DND-41 (cell line): ENCODE measurements at regions not wholly inside any gene's neighbourhood (a gene's known extent, or its start where the extent isn't known, plus 50 kb on each side); places are given as distances from the start of the nearest gene placed in this dataset.

Source experiments
- ATAC-seq: fragments of 200-7000 bp; cut with Tn5 transposase; 3 replicates; pipeline ENCODE4 v1.9.1; 2021; ENCODE audit warnings: low read depth; ENCODE audit not compliant: insufficient read depth
- DNase-seq: peaks from one replicate; pipeline ENCODE4 v3.0.0-alpha.2; 2020
- H2AFZ ChIP-seq: 2 replicates; pipeline ENCODE4 v1.6.0; 2012; ENCODE audit warnings: low read depth, low read length
- H3K27ac ChIP-seq: 2 replicates; pipeline ENCODE4 v1.5.1; 2012; ENCODE audit warnings: low read length, inconsistent platforms
- H3K27me3 ChIP-seq: fragments of 200-600 bp; sonication (generic); 2 replicates; pipeline ENCODE4 v1.6.0; 2012; ENCODE audit warnings: low read length, mild to moderate bottlenecking, inconsistent platforms; ENCODE audit not compliant: insufficient read depth, poor library complexity
- H3K36me3 ChIP-seq: 2 replicates; pipeline ENCODE4 v1.5.1; 2012; ENCODE audit warnings: low read length, inconsistent platforms; ENCODE audit not compliant: insufficient read depth
- H3K4me1 ChIP-seq: 2 replicates; pipeline ENCODE4 v1.5.1; 2012; ENCODE audit warnings: mild to moderate bottlenecking, low read length; ENCODE audit not compliant: insufficient read depth
- H3K4me2 ChIP-seq: 2 replicates; pipeline ENCODE4 v1.6.0; 2012; ENCODE audit warnings: mild to moderate bottlenecking, moderate library complexity, low read length, inconsistent platforms; ENCODE audit not compliant: insufficient read depth
- H3K4me3 ChIP-seq, 2 experiments: fragments of 200-600 bp in 1 of 2; shearing (Covaris generic) in 1 of 2; 2 replicates each; pipeline ENCODE4 v1.5.1; 2012 to 2016; ENCODE audit warnings: inconsistent platforms in 2 of 2, low read length in 2 of 2, mild to moderate bottlenecking in 2 of 2, low read depth in 1 of 2, moderate library complexity in 1 of 2
- H3K79me2 ChIP-seq: 2 replicates; pipeline ENCODE4 v1.6.0; 2012; ENCODE audit warnings: low read length, inconsistent platforms; ENCODE audit not compliant: insufficient read depth
- H3K9ac ChIP-seq: 2 replicates; pipeline ENCODE4 v1.6.0; 2012; ENCODE audit warnings: low read depth, mild to moderate bottlenecking, inconsistent platforms, low read length, moderate library complexity
- H3K9me3 ChIP-seq: 2 replicates; pipeline ENCODE4 v1.5.1; 2012; ENCODE audit warnings: low read length, moderate library complexity, mild to moderate bottlenecking, inconsistent platforms; ENCODE audit not compliant: insufficient read depth, severe bottlenecking
- H4K20me1 ChIP-seq: 2 replicates; pipeline ENCODE4 v1.6.0; 2012; ENCODE audit warnings: low read length; ENCODE audit not compliant: insufficient read depth
- CTCF ChIP-seq: IDR thresholded peaks from 2 replicates; pipeline ENCODE4 v1.5.1; 2012; ENCODE audit warnings: borderline replicate concordance, low read length, moderate library complexity, mild to moderate bottlenecking; ENCODE audit not compliant: poor library complexity, severe bottlenecking; ENCODE audit errors: extremely low read depth
- EZH2 ChIP-seq: IDR thresholded peaks from 3 replicates; pipeline ENCODE4 v1.6.1; 2012; ENCODE audit warnings: borderline replicate concordance, low read depth, mild to moderate bottlenecking, moderate library complexity, low read length, inconsistent platforms; ENCODE audit not compliant: severe bottlenecking

- TF ChIP-seq CTCF (no peak), EZH2 (no peak)
- ATAC-seq, result no peak
These were observed 857.7 kb downstream of the OTOL1 start for GRCh38 chr3:162354356-162354755.

GRCh38 chr3:162365066-162365719, 868.6 kb downstream of the OTOL1 start:
- Histone ChIP-seq H3K9me3 (no peaks in the 10 kb centered on the region), H4K20me1 (no peaks in the 10 kb centered on the region), H2AFZ (0 out of 2 replicates have a peak overlapping the region, but pooled peaks have one; percentile 19), H3K4me3 (no peak overlapping the region), H3K4me2 (no peak overlapping the region; the same call in 1 of the 2 replicates), H3K79me2 (no peaks in the 10 kb centered on the region), H3K9ac (no peak overlapping the region), H3K36me3 (no peaks in the 10 kb centered on the region), H3K27me3 (no peaks in the 10 kb centered on the region), H3K27ac (peak overlapping the region; percentile 6; the same call in 1 of the 2 replicates), H3K4me1 (peaks cover 23% of the 10 kb centered on the region)
- DNase-seq, result no peak
- TF ChIP-seq CTCF (no peak), EZH2 (no peak)
- ATAC-seq, result peak; percentile 42; the same call in 2 of the 3 replicates

More at GRCh38 chr3:162354356-162354755, 857.7 kb downstream of the OTOL1 start:
- no peak overlapping the region for H3K4me2 ChIP-seq
- H4K20me1 ChIP-seq, result no peaks in the 10 kb centered on the region
- H2AFZ ChIP-seq, result no peak overlapping the region
- no peak overlapping the region for H3K27ac ChIP-seq
- H3K4me3 ChIP-seq, result no peak overlapping the region
- DNase-seq, result no peak
- peaks cover 8% of the 10 kb centered on the region; the same call in 1 of the 2 replicates for H3K4me1 ChIP-seq
- H3K9ac ChIP-seq, result no peak overlapping the region
- no peaks in the 10 kb centered on the region for H3K36me3 ChIP-seq
- no peaks in the 10 kb centered on the region for H3K9me3 ChIP-seq
- no peaks in the 10 kb centered on the region for H3K27me3 ChIP-seq
- no peaks in the 10 kb centered on the region for H3K79me2 ChIP-seq

GRCh38 chr3:162366166-162366766, 869.7 kb downstream of the OTOL1 start:
- Histone ChIP-seq H3K27ac (0 out of 2 replicates have a peak overlapping the region, but pooled peaks have one; percentile 24), H3K79me2 (no peaks in the 10 kb centered on the region), H3K9me3 (no peaks in the 10 kb centered on the region), H3K4me1 (peaks cover 33% of the 10 kb centered on the region), H3K4me2 (no peak overlapping the region), H3K9ac (no peak overlapping the region), H3K36me3 (no peaks in the 10 kb centered on the region), H3K27me3 (no peaks in the 10 kb centered on the region), H3K4me3 (no peak overlapping the region), H4K20me1 (no peaks in the 10 kb centered on the region), H2AFZ (no peak overlapping the region; the same call in 1 of the 2 replicates)
- ATAC-seq (no peak), DNase-seq (no peak)
- no peak for TF ChIP-seq EZH2
